CD8-positive, alpha-beta memory T cell (primary cell): ENCODE measurements at regions not wholly inside any gene's neighbourhood (a gene's known extent, or its start where the extent isn't known, plus 50 kb on each side); places are given as distances from the start of the nearest gene placed in this dataset.

ENCODE experiments used
- CTCF ChIA-PET: fragments of 350-600 bp; sonication (Branson Sonifier 250); formaldehyde crosslinking; loops from one replicate; lab custom pipeline; 2021; ENCODE audit warnings: antibody characterized with exemption; lab: Charles Lee
- POLR2A ChIA-PET: fragments of 350-600 bp; sonication (Branson Sonifier 250); formaldehyde crosslinking; loops from one replicate; lab custom pipeline; 2021; ENCODE audit warnings: antibody characterized with exemption; lab: Charles Lee
- DNase-seq, 5 donors: peaks; one replicate each; pipeline versions ENCODE4 v3.0.0 to v3.0.0-alpha.2; 2020 to 2022; ENCODE audit warnings: mixed read lengths in 1 of 5
- H3K27ac ChIP-seq: one replicate; pipeline ENCODE4 v1.7.0; 2013; ENCODE audit warnings: low read depth, mild to moderate bottlenecking, low read length, moderate library complexity
- H3K27me3 ChIP-seq: 2 replicates; pipeline ENCODE4 v1.7.0; 2013; ENCODE audit warnings: low read length, mild to moderate bottlenecking; ENCODE audit not compliant: insufficient read depth, poor library complexity, severe bottlenecking
- H3K36me3 ChIP-seq: 2 replicates; pipeline ENCODE4 v1.7.0; 2013; ENCODE audit warnings: mild to moderate bottlenecking, low read length, moderate library complexity; ENCODE audit not compliant: insufficient read depth
- H3K4me1 ChIP-seq: 2 replicates; pipeline ENCODE4 v1.7.0; 2013; ENCODE audit warnings: mild to moderate bottlenecking, low read length, moderate library complexity; ENCODE audit not compliant: insufficient read depth
- H3K4me3 ChIP-seq: 2 replicates; pipeline ENCODE4 v1.7.0; 2013; ENCODE audit warnings: mild to moderate bottlenecking, low read length
- H3K9me3 ChIP-seq: 2 replicates; pipeline ENCODE4 v1.7.0; 2013; ENCODE audit warnings: mild to moderate bottlenecking, low read length
- H3K27ac Mint-ChIP-seq, 8 donors: one replicate each; pipeline ENCODE4 v1.8.0; 2020 to 2021; ENCODE audit warnings: mixed read lengths in 8 of 8, mild to moderate bottlenecking in 6 of 8, inconsistent platforms in 3 of 8, moderate library complexity in 3 of 8
- H3K27me3 Mint-ChIP-seq, 2 donors: one replicate each; pipeline ENCODE4 v1.8.0; 2020 to 2021; ENCODE audit warnings: mixed read lengths in 2 of 2, mild to moderate bottlenecking in 1 of 2, moderate library complexity in 1 of 2
- H3K36me3 Mint-ChIP-seq, 3 donors: one replicate each; pipeline ENCODE4 v1.8.0; 2020 to 2021; ENCODE audit warnings: mixed read lengths in 3 of 3, inconsistent platforms in 1 of 3, mild to moderate bottlenecking in 1 of 3
- H3K4me1 Mint-ChIP-seq, 3 donors: one replicate each; pipeline ENCODE4 v1.8.0; 2020 to 2021; ENCODE audit warnings: mixed read lengths in 3 of 3, inconsistent platforms in 1 of 3, mild to moderate bottlenecking in 1 of 3
- H3K4me3 Mint-ChIP-seq, 7 donors: one replicate each; pipeline ENCODE4 v1.8.0; 2020 to 2021; ENCODE audit warnings: mixed read lengths in 7 of 7, mild to moderate bottlenecking in 6 of 7, moderate library complexity in 4 of 7, inconsistent platforms in 2 of 7
- H3K9me3 Mint-ChIP-seq, 5 donors: one replicate each; pipeline ENCODE4 v1.8.0; 2020 to 2022; ENCODE audit warnings: mixed read lengths in 5 of 5, mild to moderate bottlenecking in 3 of 5, moderate library complexity in 2 of 5, inconsistent platforms in 1 of 5

GRCh38 chr2:45283764-45284620 is 274.7 kb upstream of the SIX2 start:
- CTCF ChIA-PET = no interaction called here
- H3K4me3 ChIP-seq = no peak overlapping the region
- no peaks in the 10 kb centered on the region for H3K9me3 ChIP-seq
- no peak overlapping the region for H3K27ac Mint-ChIP-seq
- DNase-seq = no peak
- H3K27me3 Mint-ChIP-seq = peaks cover 3 to 16% of the 10 kb centered on the region in 2 donors
- POLR2A ChIA-PET = no interaction called here
- H3K4me3 Mint-ChIP-seq = no peak overlapping the region
- H3K36me3 Mint-ChIP-seq = peaks cover 0 to 2% (median 0%) of the 10 kb centered on the region in 3 donors
- no peak overlapping the region for H3K27ac ChIP-seq
- H3K4me1 Mint-ChIP-seq = no peaks in the 10 kb centered on the region
- no peaks in the 10 kb centered on the region for H3K4me1 ChIP-seq
- H3K9me3 Mint-ChIP-seq = peaks cover 0 to 2% (median 0%) of the 10 kb centered on the region in 5 donors
- no peaks in the 10 kb centered on the region for H3K27me3 ChIP-seq
- H3K36me3 ChIP-seq = no peaks in the 10 kb centered on the region

DNA sequence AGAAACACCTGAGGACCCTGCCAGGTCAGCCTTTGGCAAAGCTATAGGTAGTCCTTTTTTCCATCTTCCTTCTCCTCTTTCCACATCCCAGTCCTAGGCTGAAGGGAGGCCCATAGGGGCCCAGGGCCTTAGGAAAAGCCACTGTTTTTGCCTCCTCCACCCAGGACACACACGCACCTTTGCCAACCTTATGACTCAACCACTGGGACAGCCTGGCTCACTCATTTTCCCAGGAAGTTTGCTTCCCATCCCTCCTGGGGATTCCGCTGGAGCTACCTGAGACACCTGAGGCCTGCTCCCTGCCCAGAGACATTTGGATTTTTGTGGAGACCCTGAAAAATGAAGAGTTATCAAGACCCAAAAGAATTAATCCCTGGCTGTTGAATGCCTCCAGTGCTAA is 273.4 kb upstream of the SIX2 start:
- Mint-ChIP-seq H3K36me3 (peaks cover 0 to 2% (median 0%) of the 10 kb centered on the region in 3 donors), H3K27ac (no peak overlapping the region), H3K4me3 (no peak overlapping the region), H3K27me3 (peaks cover 3 to 16% of the 10 kb centered on the region in 2 donors), H3K4me1 (no peaks in the 10 kb centered on the region), H3K9me3 (no peaks in the 10 kb centered on the region)
- Histone ChIP-seq H3K4me1 (no peaks in the 10 kb centered on the region), H3K27me3 (no peaks in the 10 kb centered on the region), H3K27ac (no peak overlapping the region), H3K9me3 (no peaks in the 10 kb centered on the region), H3K4me3 (no peak overlapping the region), H3K36me3 (no peaks in the 10 kb centered on the region)
- DNase-seq = no peak
- CTCF ChIA-PET = no interaction called here
- POLR2A ChIA-PET = no interaction called here

DNA sequence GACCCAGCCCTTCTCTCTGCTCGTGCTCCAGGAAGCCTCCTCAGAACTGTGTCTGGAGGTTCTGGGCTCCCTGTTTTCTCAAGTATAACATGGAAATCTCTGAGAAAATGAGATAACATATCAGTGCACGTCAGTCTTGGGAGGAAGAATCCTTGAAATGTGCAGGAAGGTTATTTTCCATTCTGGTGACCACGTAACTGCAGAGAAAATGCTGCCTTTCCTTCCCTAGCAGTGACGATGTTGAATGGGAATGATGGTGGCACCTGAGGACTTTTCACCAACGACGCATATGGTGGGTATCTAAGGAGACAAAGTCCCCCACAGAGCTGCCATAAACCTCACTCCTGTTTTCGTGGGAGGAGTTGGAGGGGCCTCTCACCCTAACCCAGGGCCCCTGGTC is 272.1 kb upstream of the SIX2 start:
- no peak overlapping the region for H3K4me3 ChIP-seq
- H3K4me1 Mint-ChIP-seq = no peaks in the 10 kb centered on the region
- DNase-seq = no peak
- ChIA-PET POLR2A (no interaction called here), CTCF (no interaction called here)
- peaks cover 3 to 13% of the 10 kb centered on the region in 2 donors for H3K27me3 Mint-ChIP-seq
- no peaks in the 10 kb centered on the region for H3K36me3 ChIP-seq
- no peak overlapping the region for H3K4me3 Mint-ChIP-seq
- peaks cover 0 to 2% (median 0%) of the 10 kb centered on the region in 3 donors for H3K36me3 Mint-ChIP-seq
- H3K9me3 ChIP-seq = no peaks in the 10 kb centered on the region
- no peak overlapping the region for H3K27ac Mint-ChIP-seq
- H3K27ac ChIP-seq = no peak overlapping the region
- no peaks in the 10 kb centered on the region for H3K9me3 Mint-ChIP-seq
- no peaks in the 10 kb centered on the region for H3K4me1 ChIP-seq
- no peaks in the 10 kb centered on the region for H3K27me3 ChIP-seq

GRCh38 chr2:45280794-45281193 is 271.5 kb upstream of the SIX2 start:
- no peak overlapping the region for H3K27ac Mint-ChIP-seq
- Histone ChIP-seq H3K27ac (no peak overlapping the region), H3K4me1 (no peaks in the 10 kb centered on the region), H3K27me3 (no peaks in the 10 kb centered on the region), H3K9me3 (no peaks in the 10 kb centered on the region), H3K36me3 (no peaks in the 10 kb centered on the region), H3K4me3 (no peak overlapping the region)
- ChIA-PET CTCF (no interaction called here), POLR2A (no interaction called here)
- no peaks in the 10 kb centered on the region for H3K9me3 Mint-ChIP-seq
- no peak overlapping the region for H3K4me3 Mint-ChIP-seq
- peaks cover 3 to 13% of the 10 kb centered on the region in 2 donors for H3K27me3 Mint-ChIP-seq
- no peaks in the 10 kb centered on the region for H3K4me1 Mint-ChIP-seq
- H3K36me3 Mint-ChIP-seq = peaks cover 0 to 2% (median 0%) of the 10 kb centered on the region in 3 donors
- DNase-seq = no peak

GRCh38 chr2:45279356-45279755 is 270.1 kb upstream of the SIX2 start:
- peaks cover 0 to 2% (median 0%) of the 10 kb centered on the region in 3 donors for H3K36me3 Mint-ChIP-seq
- Histone ChIP-seq H3K27me3 (no peaks in the 10 kb centered on the region), H3K9me3 (no peaks in the 10 kb centered on the region), H3K4me1 (no peaks in the 10 kb centered on the region), H3K4me3 (no peak overlapping the region), H3K36me3 (no peaks in the 10 kb centered on the region), H3K27ac (no peak overlapping the region)
- POLR2A ChIA-PET = no interaction called here
- H3K4me1 Mint-ChIP-seq = no peaks in the 10 kb centered on the region
- no peak for DNase-seq
- H3K27me3 Mint-ChIP-seq = peaks cover 3 to 13% of the 10 kb centered on the region in 2 donors
- no peaks in the 10 kb centered on the region for H3K9me3 Mint-ChIP-seq
- CTCF ChIA-PET = no interaction called here
- no peak overlapping the region for H3K4me3 Mint-ChIP-seq
- H3K27ac Mint-ChIP-seq = no peak overlapping the region

- H3K9me3 ChIP-seq = no peaks in the 10 kb centered on the region
- no peaks in the 10 kb centered on the region for H3K27me3 ChIP-seq
- H3K27ac Mint-ChIP-seq = no peak overlapping the region
- ChIA-PET POLR2A (no interaction called here), CTCF (no interaction called here)
- H3K27ac ChIP-seq = no peak overlapping the region
- no peaks in the 10 kb centered on the region for H3K36me3 ChIP-seq
- H3K4me3 Mint-ChIP-seq = no peak overlapping the region
- no peak for DNase-seq
- peaks cover 0 to 2% (median 0%) of the 10 kb centered on the region in 3 donors for H3K36me3 Mint-ChIP-seq
- H3K27me3 Mint-ChIP-seq = peaks cover 3 to 13% of the 10 kb centered on the region in 2 donors
- H3K4me1 Mint-ChIP-seq = no peaks in the 10 kb centered on the region
- H3K9me3 Mint-ChIP-seq = no peaks in the 10 kb centered on the region
- H3K4me3 ChIP-seq = no peak overlapping the region
- no peaks in the 10 kb centered on the region for H3K4me1 ChIP-seq
Observed at GRCh38 chr2:45278365-45279078, 269.3 kb upstream of the SIX2 start.

- Histone ChIP-seq H3K4me1 (no peaks in the 10 kb centered on the region), H3K4me3 (no peak overlapping the region), H3K27ac (no peak overlapping the region), H3K36me3 (no peaks in the 10 kb centered on the region), H3K27me3 (no peaks in the 10 kb centered on the region), H3K9me3 (no peaks in the 10 kb centered on the region)
- DNase-seq = no peak
- Mint-ChIP-seq H3K36me3 (no peaks in the 10 kb centered on the region), H3K9me3 (no peaks in the 10 kb centered on the region), H3K4me3 (no peak overlapping the region), H3K27me3 (peaks cover 7 to 15% of the 10 kb centered on the region in 2 donors), H3K4me1 (no peaks in the 10 kb centered on the region), H3K27ac (no peak overlapping the region)
- CTCF ChIA-PET = no interaction called here
- POLR2A ChIA-PET = no interaction called here
Observed at GRCh38 chr2:45276914-45277313, 267.7 kb upstream of the SIX2 start.

DNA sequence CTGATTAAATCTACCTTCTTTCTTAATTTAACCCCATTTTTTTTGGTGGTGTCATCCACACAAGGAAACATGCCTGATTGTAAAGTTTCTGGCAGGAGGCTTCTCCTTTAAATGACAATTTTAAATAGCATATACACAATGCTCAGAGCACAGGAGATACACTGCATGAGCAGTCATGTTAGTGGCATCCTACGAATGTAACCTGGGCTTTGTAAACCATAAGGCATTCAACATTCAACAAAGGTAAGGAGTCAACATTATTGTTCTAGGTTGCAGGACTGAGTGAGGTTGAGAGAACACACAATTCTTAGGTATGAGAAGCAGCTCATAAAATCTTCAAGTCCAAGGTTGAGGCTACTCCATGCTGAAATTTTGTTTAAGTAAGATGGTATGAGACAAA is 266.6 kb upstream of the SIX2 start:
- no peak overlapping the region for H3K27ac Mint-ChIP-seq
- no peaks in the 10 kb centered on the region for H3K36me3 ChIP-seq
- no peak for DNase-seq
- ChIA-PET POLR2A (no interaction called here), CTCF (no interaction called here)
- no peaks in the 10 kb centered on the region for H3K9me3 Mint-ChIP-seq
- H3K36me3 Mint-ChIP-seq = no peaks in the 10 kb centered on the region
- no peak overlapping the region for H3K27ac ChIP-seq
- no peak overlapping the region for H3K4me3 ChIP-seq
- no peak overlapping the region for H3K4me3 Mint-ChIP-seq
- peaks cover 6 to 16% of the 10 kb centered on the region in 2 donors for H3K27me3 Mint-ChIP-seq
- no peaks in the 10 kb centered on the region for H3K4me1 ChIP-seq
- no peaks in the 10 kb centered on the region for H3K9me3 ChIP-seq
- H3K27me3 ChIP-seq = no peaks in the 10 kb centered on the region
- H3K4me1 Mint-ChIP-seq = no peaks in the 10 kb centered on the region
